ENCODE measurements at regions not wholly inside any gene's neighbourhood (a gene's known extent, or its start where the extent isn't known, plus 50 kb on each side); places are given as distances from the start of the nearest gene placed in this dataset.
A peak's percentile ranks its signal among the peaks of the same experiment; 100 is the strongest.

GRCh38 chr5:158175934-158176481 is 317.1 kb upstream of the CLINT1 start:
- peak overlapping the region; percentile 77 for H3K27ac Mint-ChIP-seq (ENCODE audit: unreplicated experiment)

GRCh38 chr5:158174918-158175851 is 316.2 kb upstream of the CLINT1 start:
- Mint-ChIP-seq H3K4me3 (no peak overlapping the region), H3K36me3 (ENCODE audit: low read depth) (no peaks in the 10 kb centered on the region), H3K27ac (ENCODE audit: unreplicated experiment) (no peak overlapping the region), H3K9me3 (no peaks in the 10 kb centered on the region), H3K27me3 (ENCODE audit: low read depth) (no peaks in the 10 kb centered on the region), H3K4me1 (peaks cover 21% of the 10 kb centered on the region)
- TF ChIP-seq CTCF (conservative IDR thresholded peaks at IDR 0.05) = peak; percentile 80
- peak; percentile 84 for DNase-seq (ENCODE audit: low read depth, low spot score)

More at GRCh38 chr5:158175934-158176481, 317.1 kb upstream of the CLINT1 start:
- DNase-seq (ENCODE audit: low read depth, low spot score) = no peak
- no peaks in the 10 kb centered on the region for H3K36me3 Mint-ChIP-seq (ENCODE audit: low read depth)
- H3K27me3 Mint-ChIP-seq (ENCODE audit: low read depth) = no peaks in the 10 kb centered on the region
- H3K4me1 Mint-ChIP-seq = peaks cover 21% of the 10 kb centered on the region
- TF ChIP-seq CTCF (conservative IDR thresholded peaks at IDR 0.05) = no peak
- H3K9me3 Mint-ChIP-seq = no peaks in the 10 kb centered on the region
- H3K4me3 Mint-ChIP-seq = no peak overlapping the region

- no peaks in the 10 kb centered on the region for H3K27me3 Mint-ChIP-seq (ENCODE audit: low read depth)
- H3K27ac Mint-ChIP-seq (ENCODE audit: unreplicated experiment) = no peak overlapping the region
- H3K4me1 Mint-ChIP-seq = peaks cover 21% of the 10 kb centered on the region
- H3K9me3 Mint-ChIP-seq = no peaks in the 10 kb centered on the region
- H3K36me3 Mint-ChIP-seq (ENCODE audit: low read depth) = no peaks in the 10 kb centered on the region
- H3K4me3 Mint-ChIP-seq = no peak overlapping the region
- TF ChIP-seq CTCF (conservative IDR thresholded peaks at IDR 0.05) = no peak
- DNase-seq (ENCODE audit: low read depth, low spot score) = no peak
Observed at GRCh38 chr5:158174026-158174425, 315.1 kb upstream of the CLINT1 start.

- DNase-seq (ENCODE audit: low read depth, low spot score) = no peak
- Mint-ChIP-seq H3K9me3 (no peaks in the 10 kb centered on the region), H3K27me3 (ENCODE audit: low read depth) (no peaks in the 10 kb centered on the region), H3K36me3 (ENCODE audit: low read depth) (no peaks in the 10 kb centered on the region), H3K4me1 (peaks cover 15% of the 10 kb centered on the region), H3K4me3 (no peak overlapping the region), H3K27ac (ENCODE audit: unreplicated experiment) (no peak overlapping the region)
- TF ChIP-seq CTCF (conservative IDR thresholded peaks at IDR 0.05) = no peak
Observed at GRCh38 chr5:158172005-158172404, 313.1 kb upstream of the CLINT1 start.

GRCh38 chr5:158170534-158170933 is 311.6 kb upstream of the CLINT1 start:
- no peak for DNase-seq (ENCODE audit: low read depth, low spot score)
- Mint-ChIP-seq H3K36me3 (ENCODE audit: low read depth) (no peaks in the 10 kb centered on the region), H3K27me3 (ENCODE audit: low read depth) (no peaks in the 10 kb centered on the region), H3K4me3 (no peak overlapping the region), H3K9me3 (no peaks in the 10 kb centered on the region), H3K4me1 (peaks cover 16% of the 10 kb centered on the region), H3K27ac (ENCODE audit: unreplicated experiment) (no peak overlapping the region)
- no peak for TF ChIP-seq CTCF (conservative IDR thresholded peaks at IDR 0.05)

Data from neural crest cell (in vitro differentiated cells).